HepG2 (cell line): ENCODE measurements at regions not wholly inside any gene's neighbourhood (a gene's known extent, or its start where the extent isn't known, plus 50 kb on each side); places are given as distances from the start of the nearest gene placed in this dataset.

Experiments used
- ATAC-seq: fragments of 200-7000 bp; cut with Tn5 transposase; 3 replicates; pipeline ENCODE4 v1.9.1; 2020; ENCODE audit warnings: mild to moderate bottlenecking, moderate library complexity
- BruUV-seq: library from RNA; stranded (reverse); fragments of 400-500 nt; replicated peaks from 2 replicates; lab custom pipeline; 2021; lab: Mats Ljungman, UMichigan
- CTCF ChIA-PET: fragments of 300-600 bp; formaldehyde crosslinking; extraction: SDS; loops from one replicate; lab custom pipeline; 2021; ENCODE audit warnings: low total read pairs, inconsistent platforms, low intra/inter-chr PET ratio; lab: Yijun Ruan, JAX
- POLR2A ChIA-PET: fragments of 350-600 bp; sonication (Branson Sonifier 250); formaldehyde crosslinking; loops from one replicate; lab custom pipeline; 2020; ENCODE audit warnings: antibody characterized with exemption, inconsistent platforms; lab: Yijun Ruan, JAX
- DNase-seq: peaks from one replicate; pipeline ENCODE4 v3.0.0-alpha.2; 2015; ENCODE audit warnings: low spot score
- FAIRE-seq: peaks from 3 replicates; lab custom pipeline; 2011; peaks lifted over from hg19 to GRCh38; lab: Jason Lieb, UNC
- H2AFZ ChIP-seq: one replicate; pipeline ENCODE4 v1.6.1; 2011; ENCODE audit warnings: low read length, inconsistent platforms
- H3K27ac ChIP-seq: fragments of 300-600 bp; 3 replicates; pipeline ENCODE4 v1.8.0; 2011; ENCODE audit warnings: mixed run types, mild to moderate bottlenecking, mixed read lengths, low read length, inconsistent platforms; ENCODE audit not compliant: insufficient read depth; ENCODE audit errors: extremely low read length
- H3K27me3 ChIP-seq, 2 experiments: fragments of 200-600 bp in 1 of 2; 2 replicates in 1 of 2; 3 replicates in 1 of 2; pipeline versions ENCODE4 v1.6.0 to v1.8.0; 2011; ENCODE audit warnings: low read length in 2 of 2, mild to moderate bottlenecking in 2 of 2, moderate library complexity in 2 of 2, inconsistent platforms in 1 of 2; ENCODE audit not compliant: insufficient read depth in 2 of 2, control insufficient read depth in 1 of 2
- H3K36me3 ChIP-seq, 2 experiments: fragments of 200-600 bp in 1 of 2; replicated peaks in 1 of 2; 2 replicates in 1 of 2; 3 replicates in 1 of 2; pipeline versions ENCODE4 v1.5.1 to v1.8.0; 2011; ENCODE audit warnings: low read length in 2 of 2, inconsistent platforms in 1 of 2; ENCODE audit not compliant: insufficient read depth in 2 of 2, control insufficient read depth in 1 of 2
- H3K4me1 ChIP-seq: 2 replicates; pipeline ENCODE4 v1.5.1; 2012; ENCODE audit warnings: low read length, inconsistent platforms; ENCODE audit not compliant: insufficient read depth
- H3K4me2 ChIP-seq: 2 replicates; pipeline ENCODE4 v1.6.0; 2011; ENCODE audit warnings: low read depth, low read length, inconsistent platforms
- H3K4me3 ChIP-seq, 3 experiments: fragments of 200-600 bp in 1 of 3; sonication (generic), shearing (Covaris generic) in 1 of 3; replicated peaks in 1 of 3; 2 replicates each; pipeline ENCODE4 v1.5.1; 2011 to 2016; ENCODE audit warnings: low read length in 3 of 3, inconsistent platforms in 2 of 3, low read depth in 2 of 3, mild to moderate bottlenecking in 2 of 3, control low read depth in 1 of 3, mixed read lengths in 1 of 3; ENCODE audit not compliant: insufficient read depth in 1 of 3
- H3K79me2 ChIP-seq: one replicate; pipeline ENCODE4 v1.6.1; 2011; ENCODE audit warnings: low read length, inconsistent platforms; ENCODE audit not compliant: insufficient read depth
- H3K9ac ChIP-seq: 2 replicates; pipeline ENCODE4 v1.6.0; 2011; ENCODE audit warnings: mild to moderate bottlenecking, low read depth, low read length, inconsistent platforms; ENCODE audit not compliant: insufficient read depth
- H3K9me3 ChIP-seq: 2 replicates; pipeline ENCODE4 v1.5.1; 2012; ENCODE audit warnings: mild to moderate bottlenecking, low read length
- H4K20me1 ChIP-seq: 2 replicates; pipeline ENCODE4 v1.6.0; 2011; ENCODE audit warnings: inconsistent platforms, mild to moderate bottlenecking, low read length, moderate library complexity; ENCODE audit not compliant: insufficient read depth
- ARNT2 ChIP-seq: sonication (generic); formaldehyde crosslinking; IDR thresholded peaks from 2 replicates; pipeline ENCODE4 v1.8.0; 2022; ENCODE audit warnings: mild to moderate bottlenecking, low read depth, missing genetic modification reagents, moderate library complexity
- DMAP1 ChIP-seq: IDR thresholded peaks from 2 replicates; pipeline ENCODE4 v1.6.1; 2016
- SMAD1 ChIP-seq: sonication (generic); formaldehyde crosslinking; IDR thresholded peaks from 2 replicates; pipeline ENCODE4 v1.4.0; 2020; ENCODE audit warnings: missing genetic modification reagents, low read depth, mild to moderate bottlenecking, borderline replicate concordance
- ZBTB1 ChIP-seq: sonication (generic); formaldehyde crosslinking; IDR thresholded peaks from 2 replicates; pipeline ENCODE4 v1.4.0; 2020; ENCODE audit warnings: missing genetic modification reagents, borderline replicate concordance
- ZNF775 ChIP-seq: sonication (generic); formaldehyde crosslinking; IDR thresholded peaks from 2 replicates; pipeline ENCODE4 v1.4.0; 2020; ENCODE audit warnings: missing genetic modification reagents, mild to moderate bottlenecking, moderate library complexity, borderline replicate concordance
- WGBS: methylation state at CpG from one replicate; pipeline ENCODE4 v1.1.6; 2017; ENCODE audit warnings: low lambda C conversion rate; 5-methylcytosine and 5-hydroxymethylcytosine counted together
- in situ Hi-C: cut with HindIII; loops from 2 replicates; pipeline ENCODE4 v1.10.0; 2017; ENCODE audit warnings: low pct_unique_long_range_greater_than_20kb; ENCODE audit not compliant: extremely low pct_ligation_motif_present
- intact Hi-C: fragments of 100-400 bp; cut with micrococcal nuclease; formaldehyde crosslinking; loops from one replicate; pipeline ENCODE4 v1.10.0; 2022; ENCODE audit not compliant: unreplicated experiment
- TF ChIP-seq, protein P1 (sequence below): sonication (generic); formaldehyde crosslinking; IDR thresholded peaks from 2 replicates; pipeline ENCODE4 v1.4.0; 2020; ENCODE audit warnings: mild to moderate bottlenecking, missing genetic modification reagents
- TF ChIP-seq, protein P2 (sequence below): sonication (generic); formaldehyde crosslinking; IDR thresholded peaks from 2 replicates; pipeline ENCODE4 v1.4.0; 2020; ENCODE audit warnings: mild to moderate bottlenecking, missing genetic modification reagents
- TF ChIP-seq, protein P3 (sequence below): sonication (generic); formaldehyde crosslinking; IDR thresholded peaks from 2 replicates; pipeline ENCODE4 v1.4.0; 2020; ENCODE audit warnings: low read depth, mild to moderate bottlenecking, missing genetic modification reagents
- TF ChIP-seq, protein P4 (sequence below): sonication (generic); formaldehyde crosslinking; IDR thresholded peaks from 2 replicates; pipeline ENCODE4 v1.9.0; 2021; ENCODE audit warnings: mild to moderate bottlenecking, missing genetic modification reagents

DNA sequence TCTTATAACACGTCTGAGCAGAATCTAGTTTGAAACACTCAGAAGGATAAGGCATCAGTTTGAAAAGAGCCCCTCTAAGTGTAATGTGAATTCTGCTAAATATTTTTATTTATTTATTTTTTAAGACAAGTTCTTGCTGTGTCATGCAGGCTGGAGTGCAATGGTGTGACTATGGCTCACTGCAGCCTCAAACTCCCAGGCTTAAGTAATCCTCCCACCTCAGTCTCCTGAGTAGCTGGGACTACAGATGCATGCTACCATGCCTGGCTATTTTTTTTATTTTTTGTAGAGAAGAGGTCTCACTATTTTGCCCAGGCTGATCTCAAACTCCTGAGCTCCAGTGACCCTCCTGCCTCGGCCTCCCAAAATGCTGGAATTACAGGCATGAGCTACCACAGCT is 225.9 kb upstream of the SEL1L start (continued):
- no peak for TF ChIP-seq ZBTB1 (CRISPR knock-in tag)
- TF ChIP-seq, all 625 proteins: peak for 0

DNA sequence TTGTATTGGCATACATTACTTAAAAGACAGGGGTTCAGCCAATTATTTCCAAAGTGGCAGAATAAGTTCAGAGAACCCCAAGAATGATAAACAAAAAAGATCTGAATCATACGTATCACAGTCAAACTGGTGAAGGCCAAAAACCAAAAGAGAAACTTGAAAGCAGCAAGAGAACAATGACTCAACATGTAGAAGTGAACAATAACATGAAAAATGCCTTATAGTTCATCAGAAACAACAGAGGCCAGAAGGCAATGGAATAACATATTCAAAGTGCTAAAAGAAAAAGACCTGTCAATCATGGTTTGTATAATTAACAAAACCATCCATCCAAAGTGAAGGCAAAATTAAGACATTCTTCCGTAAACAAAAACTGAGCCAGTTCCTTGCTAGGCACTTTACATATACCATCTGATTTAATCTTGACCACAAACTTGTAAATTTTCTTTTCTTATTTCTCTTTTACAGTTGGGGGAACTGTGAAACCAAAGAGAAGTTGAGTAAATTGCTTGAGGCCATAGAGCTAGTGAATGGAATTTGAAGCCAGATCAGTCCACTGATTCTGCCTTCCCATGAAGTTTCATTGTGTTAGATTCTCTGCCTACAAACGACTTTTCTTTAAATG is 232.1 kb upstream of the SEL1L start:
- no peak for FAIRE-seq
- TF ChIP-seq ZNF775 (CRISPR knock-in tag) (no peak), ARNT2 (CRISPR knock-in tag) (no peak), DMAP1 (CRISPR knock-in tag) (no peak), SMAD1 (no peak)
- TF ChIP-seq, protein P1, sequence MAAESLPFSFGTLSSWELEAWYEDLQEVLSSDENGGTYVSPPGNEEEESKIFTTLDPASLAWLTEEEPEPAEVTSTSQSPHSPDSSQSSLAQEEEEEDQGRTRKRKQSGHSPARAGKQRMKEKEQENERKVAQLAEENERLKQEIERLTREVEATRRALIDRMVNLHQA, result no peak
- TF ChIP-seq, protein P2, sequence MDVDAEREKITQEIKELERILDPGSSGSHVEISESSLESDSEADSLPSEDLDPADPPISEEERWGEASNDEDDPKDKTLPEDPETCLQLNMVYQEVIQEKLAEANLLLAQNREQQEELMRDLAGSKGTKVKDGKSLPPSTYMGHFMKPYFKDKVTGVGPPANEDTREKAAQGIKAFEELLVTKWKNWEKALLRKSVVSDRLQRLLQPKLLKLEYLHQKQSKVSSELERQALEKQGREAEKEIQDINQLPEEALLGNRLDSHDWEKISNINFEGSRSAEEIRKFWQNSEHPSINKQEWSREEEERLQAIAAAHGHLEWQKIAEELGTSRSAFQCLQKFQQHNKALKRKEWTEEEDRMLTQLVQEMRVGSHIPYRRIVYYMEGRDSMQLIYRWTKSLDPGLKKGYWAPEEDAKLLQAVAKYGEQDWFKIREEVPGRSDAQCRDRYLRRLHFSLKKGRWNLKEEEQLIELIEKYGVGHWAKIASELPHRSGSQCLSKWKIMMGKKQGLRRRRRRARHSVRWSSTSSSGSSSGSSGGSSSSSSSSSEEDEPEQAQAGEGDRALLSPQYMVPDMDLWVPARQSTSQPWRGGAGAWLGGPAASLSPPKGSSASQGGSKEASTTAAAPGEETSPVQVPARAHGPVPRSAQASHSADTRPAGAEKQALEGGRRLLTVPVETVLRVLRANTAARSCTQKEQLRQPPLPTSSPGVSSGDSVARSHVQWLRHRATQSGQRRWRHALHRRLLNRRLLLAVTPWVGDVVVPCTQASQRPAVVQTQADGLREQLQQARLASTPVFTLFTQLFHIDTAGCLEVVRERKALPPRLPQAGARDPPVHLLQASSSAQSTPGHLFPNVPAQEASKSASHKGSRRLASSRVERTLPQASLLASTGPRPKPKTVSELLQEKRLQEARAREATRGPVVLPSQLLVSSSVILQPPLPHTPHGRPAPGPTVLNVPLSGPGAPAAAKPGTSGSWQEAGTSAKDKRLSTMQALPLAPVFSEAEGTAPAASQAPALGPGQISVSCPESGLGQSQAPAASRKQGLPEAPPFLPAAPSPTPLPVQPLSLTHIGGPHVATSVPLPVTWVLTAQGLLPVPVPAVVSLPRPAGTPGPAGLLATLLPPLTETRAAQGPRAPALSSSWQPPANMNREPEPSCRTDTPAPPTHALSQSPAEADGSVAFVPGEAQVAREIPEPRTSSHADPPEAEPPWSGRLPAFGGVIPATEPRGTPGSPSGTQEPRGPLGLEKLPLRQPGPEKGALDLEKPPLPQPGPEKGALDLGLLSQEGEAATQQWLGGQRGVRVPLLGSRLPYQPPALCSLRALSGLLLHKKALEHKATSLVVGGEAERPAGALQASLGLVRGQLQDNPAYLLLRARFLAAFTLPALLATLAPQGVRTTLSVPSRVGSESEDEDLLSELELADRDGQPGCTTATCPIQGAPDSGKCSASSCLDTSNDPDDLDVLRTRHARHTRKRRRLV (CRISPR knock-in tag), result no peak
- TF ChIP-seq, protein P3, sequence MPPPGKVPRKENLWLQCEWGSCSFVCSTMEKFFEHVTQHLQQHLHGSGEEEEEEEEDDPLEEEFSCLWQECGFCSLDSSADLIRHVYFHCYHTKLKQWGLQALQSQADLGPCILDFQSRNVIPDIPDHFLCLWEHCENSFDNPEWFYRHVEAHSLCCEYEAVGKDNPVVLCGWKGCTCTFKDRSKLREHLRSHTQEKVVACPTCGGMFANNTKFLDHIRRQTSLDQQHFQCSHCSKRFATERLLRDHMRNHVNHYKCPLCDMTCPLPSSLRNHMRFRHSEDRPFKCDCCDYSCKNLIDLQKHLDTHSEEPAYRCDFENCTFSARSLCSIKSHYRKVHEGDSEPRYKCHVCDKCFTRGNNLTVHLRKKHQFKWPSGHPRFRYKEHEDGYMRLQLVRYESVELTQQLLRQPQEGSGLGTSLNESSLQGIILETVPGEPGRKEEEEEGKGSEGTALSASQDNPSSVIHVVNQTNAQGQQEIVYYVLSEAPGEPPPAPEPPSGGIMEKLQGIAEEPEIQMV (CRISPR knock-in tag), result no peak
- TF ChIP-seq, protein P4, sequence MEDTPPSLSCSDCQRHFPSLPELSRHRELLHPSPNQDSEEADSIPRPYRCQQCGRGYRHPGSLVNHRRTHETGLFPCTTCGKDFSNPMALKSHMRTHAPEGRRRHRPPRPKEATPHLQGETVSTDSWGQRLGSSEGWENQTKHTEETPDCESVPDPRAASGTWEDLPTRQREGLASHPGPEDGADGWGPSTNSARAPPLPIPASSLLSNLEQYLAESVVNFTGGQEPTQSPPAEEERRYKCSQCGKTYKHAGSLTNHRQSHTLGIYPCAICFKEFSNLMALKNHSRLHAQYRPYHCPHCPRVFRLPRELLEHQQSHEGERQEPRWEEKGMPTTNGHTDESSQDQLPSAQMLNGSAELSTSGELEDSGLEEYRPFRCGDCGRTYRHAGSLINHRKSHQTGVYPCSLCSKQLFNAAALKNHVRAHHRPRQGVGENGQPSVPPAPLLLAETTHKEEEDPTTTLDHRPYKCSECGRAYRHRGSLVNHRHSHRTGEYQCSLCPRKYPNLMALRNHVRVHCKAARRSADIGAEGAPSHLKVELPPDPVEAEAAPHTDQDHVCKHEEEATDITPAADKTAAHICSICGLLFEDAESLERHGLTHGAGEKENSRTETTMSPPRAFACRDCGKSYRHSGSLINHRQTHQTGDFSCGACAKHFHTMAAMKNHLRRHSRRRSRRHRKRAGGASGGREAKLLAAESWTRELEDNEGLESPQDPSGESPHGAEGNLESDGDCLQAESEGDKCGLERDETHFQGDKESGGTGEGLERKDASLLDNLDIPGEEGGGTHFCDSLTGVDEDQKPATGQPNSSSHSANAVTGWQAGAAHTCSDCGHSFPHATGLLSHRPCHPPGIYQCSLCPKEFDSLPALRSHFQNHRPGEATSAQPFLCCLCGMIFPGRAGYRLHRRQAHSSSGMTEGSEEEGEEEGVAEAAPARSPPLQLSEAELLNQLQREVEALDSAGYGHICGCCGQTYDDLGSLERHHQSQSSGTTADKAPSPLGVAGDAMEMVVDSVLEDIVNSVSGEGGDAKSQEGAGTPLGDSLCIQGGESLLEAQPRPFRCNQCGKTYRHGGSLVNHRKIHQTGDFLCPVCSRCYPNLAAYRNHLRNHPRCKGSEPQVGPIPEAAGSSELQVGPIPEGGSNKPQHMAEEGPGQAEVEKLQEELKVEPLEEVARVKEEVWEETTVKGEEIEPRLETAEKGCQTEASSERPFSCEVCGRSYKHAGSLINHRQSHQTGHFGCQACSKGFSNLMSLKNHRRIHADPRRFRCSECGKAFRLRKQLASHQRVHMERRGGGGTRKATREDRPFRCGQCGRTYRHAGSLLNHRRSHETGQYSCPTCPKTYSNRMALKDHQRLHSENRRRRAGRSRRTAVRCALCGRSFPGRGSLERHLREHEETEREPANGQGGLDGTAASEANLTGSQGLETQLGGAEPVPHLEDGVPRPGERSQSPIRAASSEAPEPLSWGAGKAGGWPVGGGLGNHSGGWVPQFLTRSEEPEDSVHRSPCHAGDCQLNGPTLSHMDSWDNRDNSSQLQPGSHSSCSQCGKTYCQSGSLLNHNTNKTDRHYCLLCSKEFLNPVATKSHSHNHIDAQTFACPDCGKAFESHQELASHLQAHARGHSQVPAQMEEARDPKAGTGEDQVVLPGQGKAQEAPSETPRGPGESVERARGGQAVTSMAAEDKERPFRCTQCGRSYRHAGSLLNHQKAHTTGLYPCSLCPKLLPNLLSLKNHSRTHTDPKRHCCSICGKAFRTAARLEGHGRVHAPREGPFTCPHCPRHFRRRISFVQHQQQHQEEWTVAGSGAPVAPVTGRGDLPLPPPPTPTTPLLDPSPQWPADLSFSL (CRISPR knock-in tag), result no peak

More for the DNA sequence above, 232.1 kb upstream of the SEL1L start:
- Histone ChIP-seq H3K79me2 (no peaks in the 10 kb centered on the region), H3K9me3 (peaks cover 40% of the 10 kb centered on the region; the same call in 1 of the 2 replicates), H3K9ac (no peak overlapping the region), H3K4me2 (no peak overlapping the region), H2AFZ (no peak overlapping the region), H3K27ac (no peak overlapping the region), H3K4me3 (no peak overlapping the region), H3K36me3 (no peaks in the 10 kb centered on the region), H4K20me1 (no peaks in the 10 kb centered on the region), H3K27me3 (no peaks in the 10 kb centered on the region), H3K4me1 (no peaks in the 10 kb centered on the region)
- BruUV-seq, result no TSS peak
- POLR2A ChIA-PET, result no interaction called here
- intact Hi-C loops, result no loop called here
- in situ Hi-C loops, result no loop called here
- ATAC-seq (no peak), DNase-seq (no peak)
- WGBS, result 32% methylated on average over 3 of the region's 3 CpGs
- CTCF ChIA-PET, result no interaction called here
